H1 (cell line): ENCODE measurements at regions not wholly inside any gene's neighbourhood (a gene's known extent, or its start where the extent isn't known, plus 50 kb on each side); places are given as distances from the start of the nearest gene placed in this dataset.

Experiments
- CTCF ChIA-PET: fragments of 300-600 bp; sonication (Branson Sonifier 250); formaldehyde crosslinking; loops from one replicate; lab custom pipeline; 2021; ENCODE audit not compliant: partially characterized antibody; lab: Charles Lee
- POLR2A ChIA-PET: fragments of 300-600 bp; sonication (Branson Sonifier 250); formaldehyde crosslinking; loops from one replicate; lab custom pipeline; 2021; ENCODE audit warnings: inconsistent platforms; ENCODE audit not compliant: partially characterized antibody; lab: Charles Lee
- DNase-seq, 2 experiments: peaks; one replicate each; pipeline versions ENCODE4 v3.0.0 to v3.0.0-alpha.2; 2010 to 2022; ENCODE audit warnings: low spot score in 2 of 2, low read depth in 1 of 2, mixed read lengths in 1 of 2
- FAIRE-seq: peaks from 2 replicates; lab custom pipeline; 2011; peaks lifted over from hg19 to GRCh38; lab: Jason Lieb, UNC
- H2AFZ ChIP-seq: 2 replicates; pipeline ENCODE4 v1.8.1; 2012; ENCODE audit warnings: low read length, inconsistent platforms
- H2AK5ac ChIP-seq: 2 replicates; pipeline ENCODE4 v1.6.1; 2013; ENCODE audit warnings: low read depth, low read length
- H2BK120ac ChIP-seq: replicated peaks from 2 replicates; pipeline ENCODE3; 2013; ENCODE audit warnings: low read depth, low read length, inconsistent platforms
- H2BK12ac ChIP-seq: 2 replicates; pipeline ENCODE4 v1.6.1; 2013; ENCODE audit warnings: low read depth, low read length
- H2BK15ac ChIP-seq: 2 replicates; pipeline ENCODE4 v1.6.1; 2013; ENCODE audit warnings: low read length
- H2BK20ac ChIP-seq: 2 replicates; pipeline ENCODE4 v1.6.1; 2013; ENCODE audit warnings: low read length
- H2BK5ac ChIP-seq: 2 replicates; pipeline ENCODE4 v1.6.1; 2013; ENCODE audit warnings: low read depth, low read length
- H3K14ac ChIP-seq: 2 replicates; pipeline ENCODE4 v1.6.1; 2013; ENCODE audit warnings: inconsistent platforms; ENCODE audit not compliant: insufficient read length
- H3K18ac ChIP-seq: 2 replicates; pipeline ENCODE4 v1.6.1; 2013; ENCODE audit warnings: low read length; ENCODE audit errors: extremely low read depth
- H3K23ac ChIP-seq: 2 replicates; pipeline ENCODE4 v1.6.1; 2013; ENCODE audit warnings: inconsistent platforms; ENCODE audit not compliant: insufficient read length
- H3K23me2 ChIP-seq: 2 replicates; pipeline ENCODE4 v1.6.1; 2013; ENCODE audit warnings: low read depth, low read length
- H3K27ac ChIP-seq: 2 replicates; pipeline ENCODE4 v1.6.1; 2011; ENCODE audit warnings: low read depth, low read length, inconsistent platforms
- H3K27me3 ChIP-seq, 4 experiments: replicated peaks in 1 of 4; 1 replicate in 1 of 4; 2 replicates in 3 of 4; pipeline versions ENCODE4 v1.6.1 to v1.8.1; 2011 to 2013; ENCODE audit warnings: low read length in 3 of 4, mild to moderate bottlenecking in 3 of 4, inconsistent platforms in 2 of 4, mixed read lengths in 2 of 4, moderate library complexity in 1 of 4; ENCODE audit not compliant: control insufficient read depth in 3 of 4, insufficient read depth in 3 of 4; ENCODE audit errors: extremely low read depth in 1 of 4
- H3K36me3 ChIP-seq, 4 experiments: 2 replicates each; pipeline versions ENCODE4 v1.6.1 to v1.8.1; 2011 to 2013; ENCODE audit warnings: mild to moderate bottlenecking in 4 of 4, low read length in 3 of 4, moderate library complexity in 2 of 4, control low read depth in 1 of 4, inconsistent platforms in 1 of 4; ENCODE audit not compliant: insufficient read depth in 4 of 4, control insufficient read depth in 2 of 4
- H3K4ac ChIP-seq: replicated peaks from 2 replicates; pipeline ENCODE3; 2013; ENCODE audit warnings: low read length, low read depth, mixed read lengths, inconsistent platforms; ENCODE audit not compliant: insufficient read length
- H3K4me1 ChIP-seq, 4 experiments: replicated peaks in 1 of 4; 1 replicate in 1 of 4; 2 replicates in 3 of 4; pipeline versions ENCODE4 v1.6.1 to v1.8.1; 2011 to 2013; ENCODE audit warnings: low read length in 3 of 4, inconsistent platforms in 2 of 4, mixed read lengths in 1 of 4; ENCODE audit not compliant: insufficient read depth in 4 of 4, control insufficient read depth in 3 of 4
- H3K4me2 ChIP-seq, 2 experiments: 2 replicates each; pipeline versions ENCODE4 v1.6.1 to v1.8.1; 2011 to 2013; ENCODE audit warnings: low read depth in 2 of 2, low read length in 2 of 2, control low read depth in 1 of 2, inconsistent platforms in 1 of 2, mild to moderate bottlenecking in 1 of 2; ENCODE audit not compliant: insufficient read depth in 1 of 2
- H3K4me3 ChIP-seq, 4 experiments: fragments of 200-600, 300-600 bp in 1 of 4; sonication (generic), shearing (Covaris generic), sonication (Bioruptor Twin) in 1 of 4; 2 replicates each; pipeline versions ENCODE4 v1.5.1 to v1.8.1; 2011 to 2016; ENCODE audit warnings: low read length in 4 of 4, low read depth in 3 of 4, control low read depth in 2 of 4, inconsistent platforms in 2 of 4, mild to moderate bottlenecking in 2 of 4, mixed read lengths in 1 of 4, moderate library complexity in 1 of 4; ENCODE audit not compliant: insufficient read depth in 2 of 4; ENCODE audit errors: extremely low read depth in 1 of 4
- H3K56ac ChIP-seq: replicated peaks from 2 replicates; pipeline ENCODE3; 2013; ENCODE audit warnings: low read depth, mild to moderate bottlenecking, mixed read lengths, low read length, inconsistent platforms; ENCODE audit not compliant: insufficient read length
- H3K79me1 ChIP-seq: 2 replicates; pipeline ENCODE4 v1.6.1; 2013; ENCODE audit warnings: low read depth, low read length, control low read depth
- H3K79me2 ChIP-seq, 2 experiments: 2 replicates each; pipeline versions ENCODE4 v1.6.1 to v1.8.1; 2012 to 2013; ENCODE audit warnings: low read length in 2 of 2, mild to moderate bottlenecking in 2 of 2, inconsistent platforms in 1 of 2; ENCODE audit not compliant: insufficient read depth in 2 of 2, control insufficient read depth in 1 of 2
- H3K9ac ChIP-seq, 4 experiments: replicated peaks in 1 of 4; 1 replicate in 1 of 4; 2 replicates in 3 of 4; pipeline versions ENCODE4 v1.6.1 to v1.8.1; 2011 to 2013; ENCODE audit warnings: low read depth in 3 of 4, low read length in 3 of 4, control low read depth in 2 of 4, mild to moderate bottlenecking in 2 of 4, moderate library complexity in 2 of 4, inconsistent platforms in 1 of 4; ENCODE audit errors: extremely low read depth in 1 of 4
- H3K9me3 ChIP-seq, 2 experiments: 2 replicates each; pipeline versions ENCODE4 v1.6.1 to v1.8.1; 2012 to 2013; ENCODE audit warnings: mild to moderate bottlenecking in 2 of 2, moderate library complexity in 2 of 2, control low read depth in 1 of 2, inconsistent platforms in 1 of 2, low read depth in 1 of 2, low read length in 1 of 2, mixed read lengths in 1 of 2; ENCODE audit not compliant: insufficient read depth in 2 of 2
- H4K20me1 ChIP-seq, 2 experiments: replicated peaks in 1 of 2; 2 replicates each; pipeline versions ENCODE3 to v1.8.1; 2011 to 2013; ENCODE audit warnings: inconsistent platforms in 2 of 2, low read length in 2 of 2, mild to moderate bottlenecking in 1 of 2; ENCODE audit not compliant: insufficient read depth in 2 of 2, control insufficient read depth in 1 of 2
- H4K5ac ChIP-seq: 2 replicates; pipeline ENCODE4 v1.6.1; 2013; ENCODE audit warnings: low read length, low read depth, mixed read lengths, inconsistent platforms; ENCODE audit not compliant: insufficient read length
- H4K8ac ChIP-seq: 2 replicates; pipeline ENCODE4 v1.8.0; 2013; ENCODE audit warnings: mild to moderate bottlenecking, moderate library complexity, low read length, inconsistent platforms; ENCODE audit not compliant: insufficient read depth; ENCODE audit errors: extremely low read depth
- H4K91ac ChIP-seq: replicated peaks from 2 replicates; pipeline ENCODE3; 2013; ENCODE audit warnings: low read length, mixed read lengths, inconsistent platforms; ENCODE audit not compliant: insufficient read length
- GTF2F1 ChIP-seq: IDR thresholded peaks from 2 replicates; pipeline ENCODE4 v1.6.1; 2012; ENCODE audit warnings: low read depth, low read length, improper control_type of control experiment, borderline replicate concordance
- WGBS, 2 experiments: shearing (Covaris generic) in 1 of 2; methylation state at CpG; one replicate each; pipeline versions ENCODE4 v1.1.6 to v1.1.7; 2013 to 2015; ENCODE audit warnings: low lambda C conversion rate in 2 of 2, mixed read lengths in 2 of 2, inconsistent platforms in 1 of 2, low coverage in 1 of 2, missing lambda C conversion rate in 1 of 2; ENCODE audit not compliant: insufficient replicate concordance in 2 of 2, insufficient coverage in 1 of 2, insufficient read length in 1 of 2; ENCODE audit errors: extremely low coverage in 1 of 2, missing lambda C conversion rate in 1 of 2; 5-methylcytosine and 5-hydroxymethylcytosine counted together

- Histone ChIP-seq H3K9ac (no peak overlapping the region), H3K18ac (no peak overlapping the region), H3K36me3 (no peaks in the 10 kb centered on the region; a peak in 1 of 8 replicates), H3K14ac (no peak overlapping the region), H2BK12ac (0 out of 2 replicates have a peak overlapping the region, but pooled peaks have one; percentile 81), H4K91ac (peak overlapping the region; percentile 70), H3K4me3 (no peak overlapping the region), H3K4me1 (peaks cover 4 to 17% (median 8%) of the 10 kb centered on the region in 4 experiments), H4K8ac (no peak overlapping the region), H3K79me1 (no peaks in the 10 kb centered on the region), H3K27ac (no peak overlapping the region), H3K56ac (no peak overlapping the region), H2BK15ac (peak overlapping the region; percentile 33; the same call in 1 of the 2 replicates), H3K23me2 (peaks cover 6% of the 10 kb centered on the region), H3K4me2 (no peak overlapping the region), H2AK5ac (no peak overlapping the region), H2BK5ac (no peak overlapping the region), H3K27me3 (no peaks in the 10 kb centered on the region; a peak in 1 of 7 replicates), H3K23ac (no peak overlapping the region), H2BK20ac (peak overlapping the region; percentile 24; the same call in 1 of the 2 replicates), H2AFZ (no peak overlapping the region), H4K5ac (no peak overlapping the region), H2BK120ac (no peak overlapping the region), H3K4ac (no peak overlapping the region), H4K20me1 (peaks cover 0 to 12% of the 10 kb centered on the region in 2 experiments), H3K79me2 (no peaks in the 10 kb centered on the region; a peak in 1 of 4 replicates), H3K9me3 (no peaks in the 10 kb centered on the region; a peak in 1 of 4 replicates)
- TF ChIP-seq GTF2F1 = no peak
- ChIA-PET CTCF (no interaction called here), POLR2A (no interaction called here)
- no peak for DNase-seq
- 89% methylated on average over 4 of the region's 4 CpGs; no CpG with 5 or more reads in 1 of the 2 experiments for WGBS, 2 experiments
- no peak for FAIRE-seq
Measured at GRCh38 chr9:86798966-86799365, 148.3 kb downstream of the GAS1 start.
